Stomach (tissue), 4 donors: ENCODE measurements at regions not wholly inside any gene's neighbourhood (a gene's known extent, or its start where the extent isn't known, plus 50 kb on each side); places are given as distances from the start of the nearest gene placed in this dataset.

Experiments used
- EP300 ChIP-seq: sonication (generic); formaldehyde crosslinking; IDR thresholded peaks from one replicate; pipeline ENCODE4 v1.6.1; 2017; ENCODE audit warnings: antibody characterized with exemption
- POLR2A ChIP-seq, 4 donors: fragments of 450-650 bp; IDR thresholded peaks; one replicate each; pipeline ENCODE4 v1.6.1; 2016; ENCODE audit warnings: antibody characterized with exemption in 4 of 4, control low read depth in 2 of 4, mild to moderate bottlenecking in 1 of 4, moderate library complexity in 1 of 4
- POLR2AphosphoS5 ChIP-seq, 3 donors: sonication (generic); formaldehyde crosslinking; IDR thresholded peaks; one replicate each; pipeline ENCODE4 v1.6.1; 2016; ENCODE audit warnings: antibody characterized with exemption in 3 of 3
- TF ChIP-seq, protein P1 (sequence below), 7 experiments: fragments of 450-650 bp in 4 of 7; fragments of 200-600 bp in 3 of 7; sonication (generic) in 3 of 7; IDR thresholded peaks; one replicate each; pipeline ENCODE4 v1.5.1; 2016 to 2019; ENCODE audit warnings: antibody characterized with exemption in 7 of 7, control low read depth in 2 of 7, mild to moderate bottlenecking in 1 of 7

GRCh38 chr10:3901370-3901769 lies 116.4 kb upstream of the KLF6 start:
- TF ChIP-seq, protein P1, sequence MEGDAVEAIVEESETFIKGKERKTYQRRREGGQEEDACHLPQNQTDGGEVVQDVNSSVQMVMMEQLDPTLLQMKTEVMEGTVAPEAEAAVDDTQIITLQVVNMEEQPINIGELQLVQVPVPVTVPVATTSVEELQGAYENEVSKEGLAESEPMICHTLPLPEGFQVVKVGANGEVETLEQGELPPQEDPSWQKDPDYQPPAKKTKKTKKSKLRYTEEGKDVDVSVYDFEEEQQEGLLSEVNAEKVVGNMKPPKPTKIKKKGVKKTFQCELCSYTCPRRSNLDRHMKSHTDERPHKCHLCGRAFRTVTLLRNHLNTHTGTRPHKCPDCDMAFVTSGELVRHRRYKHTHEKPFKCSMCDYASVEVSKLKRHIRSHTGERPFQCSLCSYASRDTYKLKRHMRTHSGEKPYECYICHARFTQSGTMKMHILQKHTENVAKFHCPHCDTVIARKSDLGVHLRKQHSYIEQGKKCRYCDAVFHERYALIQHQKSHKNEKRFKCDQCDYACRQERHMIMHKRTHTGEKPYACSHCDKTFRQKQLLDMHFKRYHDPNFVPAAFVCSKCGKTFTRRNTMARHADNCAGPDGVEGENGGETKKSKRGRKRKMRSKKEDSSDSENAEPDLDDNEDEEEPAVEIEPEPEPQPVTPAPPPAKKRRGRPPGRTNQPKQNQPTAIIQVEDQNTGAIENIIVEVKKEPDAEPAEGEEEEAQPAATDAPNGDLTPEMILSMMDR (IDR thresholded peaks at IDR 0.05): no peak
- no peak for TF ChIP-seq POLR2AphosphoS5 (IDR thresholded peaks at IDR 0.05)
- TF ChIP-seq POLR2A (IDR thresholded peaks at IDR 0.05): no peak
- no peak for TF ChIP-seq EP300
